GM19023 (cell line): ENCODE measurements at regions not wholly inside any gene's neighbourhood (a gene's known extent, or its start where the extent isn't known, plus 50 kb on each side); places are given as distances from the start of the nearest gene placed in this dataset.

Source experiments
- ATAC-seq: cut with Tn5 transposase; IDR thresholded peaks from one replicate; pipeline ENCODE4 v1.9.1; 2021; ENCODE audit warnings: mild to moderate bottlenecking, moderate library complexity; ENCODE audit not compliant: unreplicated experiment

GRCh38 chr9:79945495-79945894 lies 373.7 kb downstream of the TLE4 start:
- no peak for ATAC-seq

- no peak for ATAC-seq
These were observed 373.3 kb downstream of the TLE4 start for GRCh38 chr9:79945016-79945415.

- no peak for ATAC-seq
These were observed 369.2 kb downstream of the TLE4 start for GRCh38 chr9:79940919-79941318.

- ATAC-seq: no peak
These were observed 368.1 kb downstream of the TLE4 start for GRCh38 chr9:79939819-79940218.

GRCh38 chr9:79936336-79936735 lies 364.6 kb downstream of the TLE4 start:
- ATAC-seq: no peak

GRCh38 chr9:79929285-79929684 lies 357.5 kb downstream of the TLE4 start:
- no peak for ATAC-seq

GRCh38 chr9:79928661-79929223 lies 357.0 kb downstream of the TLE4 start:
- no peak for ATAC-seq

GRCh38 chr9:79925326-79925725 lies 353.6 kb downstream of the TLE4 start:
- no peak for ATAC-seq

- ATAC-seq: no peak
These were observed 353.1 kb downstream of the TLE4 start for GRCh38 chr9:79924836-79925235.

- ATAC-seq: no peak
These were observed 345.7 kb downstream of the TLE4 start for GRCh38 chr9:79917421-79917820.

GRCh38 chr9:79913867-79914266 lies 342.1 kb downstream of the TLE4 start:
- no peak for ATAC-seq

GRCh38 chr9:79912318-79913070 lies 340.7 kb downstream of the TLE4 start:
- ATAC-seq: no peak

GRCh38 chr9:79911724-79912123 lies 340.0 kb downstream of the TLE4 start:
- no peak for ATAC-seq

- ATAC-seq: no peak
These were observed 331.2 kb downstream of the TLE4 start for GRCh38 chr9:79902825-79903600.

- ATAC-seq: no peak
These were observed 329.0 kb downstream of the TLE4 start for GRCh38 chr9:79900754-79901153.

GRCh38 chr9:79896390-79896980 lies 324.7 kb downstream of the TLE4 start:
- no peak for ATAC-seq

- no peak for ATAC-seq
These were observed 323.5 kb downstream of the TLE4 start for GRCh38 chr9:79895232-79895631.

GRCh38 chr9:79889369-79889768 lies 317.6 kb downstream of the TLE4 start:
- no peak for ATAC-seq

GRCh38 chr9:79885093-79885857 lies 313.5 kb downstream of the TLE4 start:
- ATAC-seq: no peak

- no peak for ATAC-seq
These were observed 312.8 kb downstream of the TLE4 start for GRCh38 chr9:79884546-79884945.
